SK-N-MC (cell line): ENCODE measurements at regions not wholly inside any gene's neighbourhood (a gene's known extent, or its start where the extent isn't known, plus 50 kb on each side); places are given as distances from the start of the nearest gene placed in this dataset.

Experiments
- DNase-seq: peaks from one replicate; pipeline ENCODE4 v3.0.0-alpha.2; 2011; ENCODE audit warnings: low read depth, low spot score
- H3K27ac ChIP-seq: fragments of 200-600 bp; sonication (generic); 2 replicates; pipeline ENCODE4 v1.5.1; 2016; ENCODE audit warnings: mixed run types
- H3K36me3 ChIP-seq: fragments of 200-600 bp; sonication (generic); 2 replicates; pipeline ENCODE4 v1.6.1; 2017; ENCODE audit warnings: antibody characterized with exemption, low read length, mixed read lengths; ENCODE audit not compliant: insufficient read depth
- H3K4me3 ChIP-seq: fragments of 200-600 bp; sonication (generic); 2 replicates; pipeline ENCODE4 v1.5.1; 2016
- H3K9ac ChIP-seq: fragments of 200-600 bp; sonication (generic); 2 replicates; pipeline ENCODE4 v1.8.0; 2017; ENCODE audit warnings: mixed run types, mixed read lengths; ENCODE audit not compliant: insufficient read length
- H3K9me3 ChIP-seq: fragments of 200-600 bp; sonication (generic); 2 replicates; pipeline ENCODE4 v1.6.1; 2017; ENCODE audit warnings: low read depth, mild to moderate bottlenecking, antibody characterized with exemption, low read length, moderate library complexity, mixed read lengths
- EZH2 ChIP-seq: fragments of 200-600 bp; sonication (generic); IDR thresholded peaks from one replicate; pipeline ENCODE4 v1.6.1; 2017; ENCODE audit warnings: antibody characterized with exemption
- FOXP2 ChIP-seq: optimal IDR thresholded peaks from 2 replicates; pipeline ENCODE3; 2011; ENCODE audit warnings: mild to moderate bottlenecking, moderate library complexity; ENCODE audit not compliant: insufficient read depth; ENCODE audit errors: extremely low read length, control extremely low read depth
- POLR2AphosphoS5 ChIP-seq: IDR thresholded peaks from 2 replicates; pipeline ENCODE4 v1.6.1; 2012; ENCODE audit warnings: mild to moderate bottlenecking, low read depth, low read length, borderline replicate concordance

- Histone ChIP-seq H3K4me3 (0 out of 2 replicates have a peak overlapping the region, but pooled peaks have one; percentile 18), H3K36me3 (no peaks in the 10 kb centered on the region), H3K27ac (peak overlapping the region; percentile 64; the same call in 1 of the 2 replicates), H3K9ac (no peak overlapping the region), H3K9me3 (no peaks in the 10 kb centered on the region)
- no peak for DNase-seq
- TF ChIP-seq POLR2AphosphoS5 = no peak
- TF ChIP-seq EZH2 = no peak
- no peak for TF ChIP-seq FOXP2
Observed at GRCh38 chr10:22478555-22479334, 133.4 kb downstream of the SPAG6 start.

- TF ChIP-seq EZH2 = no peak
- no peak for TF ChIP-seq FOXP2
- TF ChIP-seq POLR2AphosphoS5 = no peak
- Histone ChIP-seq H3K27ac (peak overlapping the region; percentile 64; the same call in 1 of the 2 replicates), H3K4me3 (0 out of 2 replicates have a peak overlapping the region, but pooled peaks have one; percentile 18), H3K9me3 (no peaks in the 10 kb centered on the region), H3K9ac (peak overlapping the region; percentile 4), H3K36me3 (no peaks in the 10 kb centered on the region)
- no peak for DNase-seq
Observed at GRCh38 chr10:22479419-22479818, 134.1 kb downstream of the SPAG6 start.

- no peak for TF ChIP-seq POLR2AphosphoS5
- no peak for TF ChIP-seq FOXP2
- no peak for TF ChIP-seq EZH2
- Histone ChIP-seq H3K36me3 (no peaks in the 10 kb centered on the region), H3K4me3 (no peak overlapping the region), H3K9ac (no peak overlapping the region), H3K9me3 (no peaks in the 10 kb centered on the region), H3K27ac (no peak overlapping the region)
- DNase-seq = no peak
Observed at GRCh38 chr10:22481106-22481505, 135.8 kb downstream of the SPAG6 start.

GRCh38 chr10:22481687-22482539 lies 136.6 kb downstream of the SPAG6 start:
- DNase-seq = no peak
- no peak overlapping the region for H3K4me3 ChIP-seq
- H3K9me3 ChIP-seq = no peaks in the 10 kb centered on the region
- TF ChIP-seq EZH2 = no peak
- TF ChIP-seq FOXP2 = no peak
- no peak for TF ChIP-seq POLR2AphosphoS5
- H3K9ac ChIP-seq = no peak overlapping the region
- no peak overlapping the region for H3K27ac ChIP-seq
- no peaks in the 10 kb centered on the region for H3K36me3 ChIP-seq

- H3K27ac ChIP-seq = no peak overlapping the region
- H3K9me3 ChIP-seq = no peaks in the 10 kb centered on the region
- no peak overlapping the region for H3K4me3 ChIP-seq
- DNase-seq = no peak
- H3K36me3 ChIP-seq = no peaks in the 10 kb centered on the region
- H3K9ac ChIP-seq = no peak overlapping the region
- TF ChIP-seq FOXP2 = no peak
Observed at GRCh38 chr10:22483132-22483531, 137.8 kb downstream of the SPAG6 start.
